ENCODE measurements at regions not wholly inside any gene's neighbourhood (a gene's known extent, or its start where the extent isn't known, plus 50 kb on each side); places are given as distances from the start of the nearest gene placed in this dataset.
"Not testable (repeated sequence)": the region's sequence is repeated elsewhere in the genome, so short reads cannot be mapped to it uniquely, and the experiment has no call there.

- DNase-seq (ENCODE audit: low read depth): peak; percentile 97
These were observed 1141.2 kb upstream of the TMEM132C start for GRCh38 chr12:127125607-127126259.

- no peak for DNase-seq (ENCODE audit: low read depth)
These were observed 1140.7 kb upstream of the TMEM132C start for GRCh38 chr12:127126260-127126628.

GRCh38 chr12:127127897-127128296 lies 1139.1 kb upstream of the TMEM132C start:
- no peak for DNase-seq (ENCODE audit: low read depth)

- peak; percentile 43 for DNase-seq (ENCODE audit: low read depth)
These were observed 1136.4 kb upstream of the TMEM132C start for GRCh38 chr12:127130506-127131124.

- DNase-seq (ENCODE audit: low read depth): no peak
These were observed 1133.2 kb upstream of the TMEM132C start for GRCh38 chr12:127133675-127134335.

- not testable (repeated sequence) for DNase-seq (ENCODE audit: low read depth)
These were observed 1126.0 kb upstream of the TMEM132C start for GRCh38 chr12:127140864-127141484.

GRCh38 chr12:127143020-127143419 lies 1124.0 kb upstream of the TMEM132C start:
- no peak for DNase-seq (ENCODE audit: low read depth)

- DNase-seq (ENCODE audit: low read depth): no peak
These were observed 1122.2 kb upstream of the TMEM132C start for GRCh38 chr12:127144770-127145169.

- DNase-seq (ENCODE audit: low read depth): no peak
These were observed 1121.6 kb upstream of the TMEM132C start for GRCh38 chr12:127145241-127145928.

- no peak for DNase-seq (ENCODE audit: low read depth)
These were observed 1120.8 kb upstream of the TMEM132C start for GRCh38 chr12:127145929-127146789.

GRCh38 chr12:127146991-127147718 lies 1119.8 kb upstream of the TMEM132C start:
- no peak for DNase-seq (ENCODE audit: low read depth)

GRCh38 chr12:127147724-127148123 lies 1119.2 kb upstream of the TMEM132C start:
- no peak for DNase-seq (ENCODE audit: low read depth)

GRCh38 chr12:127148318-127148717 lies 1118.7 kb upstream of the TMEM132C start:
- DNase-seq (ENCODE audit: low read depth): no peak

GRCh38 chr12:127149226-127149964 lies 1117.6 kb upstream of the TMEM132C start:
- DNase-seq (ENCODE audit: low read depth): peak; percentile 34

GRCh38 chr12:127150028-127150427 lies 1116.9 kb upstream of the TMEM132C start:
- DNase-seq (ENCODE audit: low read depth): no peak

- DNase-seq (ENCODE audit: low read depth): peak; percentile 19
These were observed 1116.5 kb upstream of the TMEM132C start for GRCh38 chr12:127150479-127150878.

- no peak for DNase-seq (ENCODE audit: low read depth)
These were observed 1116.0 kb upstream of the TMEM132C start for GRCh38 chr12:127150956-127151355.

- no peak for DNase-seq (ENCODE audit: low read depth)
These were observed 1113.0 kb upstream of the TMEM132C start for GRCh38 chr12:127153996-127154395.

GRCh38 chr12:127154830-127155229 lies 1112.1 kb upstream of the TMEM132C start:
- DNase-seq (ENCODE audit: low read depth): not testable (repeated sequence)
